GM19372 (cell line): ENCODE measurements at regions not wholly inside any gene's neighbourhood (a gene's known extent, or its start where the extent isn't known, plus 50 kb on each side); places are given as distances from the start of the nearest gene placed in this dataset.
"Not testable (repeated sequence)": the region's sequence is repeated elsewhere in the genome, so short reads cannot be mapped to it uniquely, and the experiment has no call there.

Experiments
- ATAC-seq: cut with Tn5 transposase; IDR thresholded peaks from one replicate; pipeline ENCODE4 v1.9.1; 2021; ENCODE audit warnings: mild to moderate bottlenecking, low read depth, moderate library complexity; ENCODE audit not compliant: unreplicated experiment

DNA sequence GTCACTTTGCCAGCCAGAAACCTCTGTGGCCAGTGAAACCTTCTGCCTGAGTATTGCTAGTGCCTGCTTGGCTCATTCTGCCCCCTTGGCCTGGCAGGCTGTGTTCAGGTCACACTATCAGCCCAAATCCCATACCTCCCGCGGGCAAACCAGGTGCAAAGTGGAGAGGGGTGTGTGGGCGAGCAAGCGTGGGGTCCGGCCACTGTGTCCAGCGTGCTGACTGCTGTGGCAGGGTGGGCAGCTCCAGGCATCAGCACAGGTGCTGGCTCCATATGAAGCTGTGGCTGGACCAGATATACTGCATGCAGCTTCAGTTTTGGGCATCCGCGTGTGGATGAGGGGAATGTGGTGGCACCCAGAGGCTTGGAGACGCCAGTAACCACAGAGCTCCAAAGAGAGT, 576.5 kb upstream of the EDIL3 start:
- no peak for ATAC-seq

DNA sequence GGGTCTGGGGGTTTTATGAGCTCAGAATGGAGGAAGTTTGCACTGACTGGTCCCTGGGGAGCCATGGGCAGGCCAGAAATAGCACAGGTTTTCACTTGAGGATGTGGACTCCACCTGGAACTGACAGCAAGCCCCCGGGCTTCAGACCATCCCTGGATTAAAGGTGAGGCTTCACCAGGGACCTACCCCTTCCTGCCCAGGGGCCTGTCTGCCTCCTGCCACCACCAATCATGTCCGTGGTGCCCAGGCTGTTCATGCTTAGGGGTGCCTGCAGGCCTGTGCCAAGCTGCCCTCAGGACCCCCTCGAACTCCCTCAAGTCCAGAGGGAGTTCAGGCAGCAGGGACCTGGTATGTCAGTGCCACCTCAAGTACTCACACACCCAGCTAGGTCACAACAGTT, 577.2 kb upstream of the EDIL3 start:
- ATAC-seq = no peak

DNA sequence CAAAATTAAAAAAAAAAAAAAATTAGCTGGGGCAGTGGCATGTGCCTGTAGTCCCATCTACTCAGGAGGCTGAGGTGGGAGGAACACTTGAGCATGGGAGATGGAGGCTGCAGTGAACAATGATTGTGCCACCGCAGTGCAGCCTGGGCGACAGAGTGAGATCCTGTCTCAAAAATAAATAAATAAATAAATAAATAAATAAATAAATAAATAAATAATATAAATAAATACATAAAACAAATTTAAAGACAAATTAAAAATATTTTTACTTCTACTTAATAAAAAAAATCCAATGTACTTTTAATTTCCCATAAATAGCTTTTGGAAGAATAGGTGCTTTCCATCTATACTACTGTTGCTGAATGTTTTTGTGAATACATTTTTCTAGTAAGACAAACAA, 598.4 kb upstream of the EDIL3 start:
- ATAC-seq = no peak

DNA sequence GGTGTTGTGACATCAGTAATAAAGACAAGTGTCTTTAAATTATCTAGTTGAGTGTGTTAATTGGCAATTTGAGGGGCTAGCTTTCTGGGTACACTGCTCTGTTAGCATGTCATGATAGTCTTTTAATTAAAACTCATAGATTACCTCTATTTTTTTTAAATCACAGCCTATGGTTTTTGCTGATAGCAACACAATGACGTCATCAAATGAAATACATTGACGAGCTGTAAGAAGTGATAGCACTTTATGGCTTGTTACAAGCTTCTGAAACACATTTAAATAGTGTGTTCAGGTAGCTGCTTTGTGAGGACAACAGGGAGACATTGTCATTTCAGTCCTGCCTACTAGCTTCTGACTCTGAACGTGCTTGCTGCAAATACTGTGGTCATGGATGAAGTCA, 600.5 kb upstream of the EDIL3 start:
- ATAC-seq = no peak

DNA sequence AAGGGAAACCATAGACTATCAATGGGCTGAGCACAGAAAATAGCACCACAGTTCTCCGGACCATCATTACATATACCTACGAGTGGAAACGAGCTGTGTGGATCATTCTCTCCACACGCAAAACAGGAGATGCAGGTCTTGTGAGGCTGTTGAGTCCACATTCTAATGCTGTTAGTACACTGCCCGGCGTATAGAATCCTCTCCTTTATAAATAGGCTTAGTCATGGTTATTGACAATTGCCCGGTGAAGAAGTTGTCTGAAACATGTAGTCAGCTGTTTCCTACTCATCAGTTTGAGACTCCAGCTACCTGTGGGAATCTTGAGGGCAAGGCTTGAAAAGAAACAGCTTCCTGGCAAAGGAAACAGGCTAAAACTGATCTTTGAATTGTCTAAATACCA, 602.0 kb upstream of the EDIL3 start:
- ATAC-seq = no peak

DNA sequence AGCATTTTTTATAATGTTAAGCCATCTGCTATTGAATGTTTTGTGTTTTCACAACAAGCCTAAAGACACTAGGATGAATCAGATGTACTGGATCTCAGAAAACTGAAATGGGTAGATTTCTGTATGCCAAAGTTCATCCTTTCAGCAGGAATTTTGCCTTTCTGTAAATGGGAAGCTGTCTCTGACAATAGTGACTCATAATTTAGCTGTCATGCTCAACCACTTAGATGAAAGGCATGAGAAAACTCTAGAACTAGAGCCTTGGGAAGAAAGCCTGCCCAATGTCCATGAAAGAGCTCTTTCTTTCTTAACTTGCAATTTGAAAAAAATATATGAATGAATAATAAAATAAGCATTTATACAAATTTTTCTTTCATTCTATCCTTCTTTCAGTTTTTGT, 616.0 kb upstream of the EDIL3 start:
- no peak for ATAC-seq

DNA sequence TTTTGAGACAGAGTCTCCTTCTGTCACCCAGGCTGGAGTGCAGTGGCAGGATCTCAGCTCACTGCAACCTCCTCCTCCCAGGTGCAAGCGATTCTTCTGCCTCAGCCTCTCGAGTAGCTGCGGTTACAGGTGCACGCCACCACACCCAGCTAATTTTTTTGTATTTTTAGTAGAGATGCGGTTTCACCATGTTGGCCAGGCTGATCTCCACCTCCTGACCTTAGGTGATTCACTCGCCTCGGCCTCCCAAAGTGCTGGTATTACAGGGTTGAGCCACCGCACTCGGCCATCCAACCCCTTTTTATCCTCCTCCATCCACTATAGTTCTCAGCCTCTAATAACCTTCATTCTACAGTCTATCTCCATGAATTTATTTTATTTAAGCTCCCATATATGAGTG, 617.3 kb upstream of the EDIL3 start:
- ATAC-seq = not testable (repeated sequence)

DNA sequence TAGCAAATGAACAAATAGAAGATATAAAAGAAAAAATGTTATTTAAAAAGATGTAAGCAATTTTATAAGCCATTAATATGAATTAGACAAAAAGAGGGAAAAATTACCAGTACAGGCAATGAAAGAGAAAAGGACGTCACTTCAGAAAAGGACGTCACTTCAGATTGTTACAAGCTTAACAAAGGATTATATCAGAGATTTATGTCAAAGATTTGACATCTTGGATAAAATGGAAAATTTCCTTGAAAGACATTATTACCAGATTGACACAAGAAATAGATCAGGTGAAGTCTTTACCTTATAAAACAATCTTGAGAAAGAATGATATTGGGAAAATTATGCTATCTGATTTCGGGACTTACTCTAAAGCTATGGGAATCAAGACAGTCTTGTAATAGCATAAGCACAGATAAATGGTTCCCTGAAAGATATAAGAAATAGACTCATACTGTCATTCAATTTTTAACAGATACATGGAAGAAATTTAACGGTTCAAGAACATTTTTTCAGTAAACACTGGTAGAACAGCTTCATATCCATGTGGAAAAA, 625.4 kb upstream of the EDIL3 start:
- ATAC-seq = no peak

DNA sequence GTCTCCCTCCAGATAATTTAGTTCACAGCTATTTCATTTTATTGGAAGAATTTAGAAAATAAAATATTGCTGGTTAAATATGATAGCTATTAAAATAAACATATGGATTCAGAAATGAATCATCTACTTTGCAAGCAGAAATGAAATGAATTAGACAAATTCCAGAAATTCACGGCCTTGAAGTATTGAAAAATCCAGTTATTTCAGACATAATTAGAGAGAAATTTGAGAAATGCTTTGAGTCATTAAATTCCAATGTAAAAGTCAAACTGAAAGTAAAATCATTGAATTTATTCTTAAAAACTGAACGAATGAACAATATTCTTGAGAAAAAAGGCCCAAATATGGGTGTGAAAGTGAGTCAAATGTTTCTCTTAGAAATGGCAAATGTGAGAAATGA, 632.6 kb upstream of the EDIL3 start:
- no peak for ATAC-seq

DNA sequence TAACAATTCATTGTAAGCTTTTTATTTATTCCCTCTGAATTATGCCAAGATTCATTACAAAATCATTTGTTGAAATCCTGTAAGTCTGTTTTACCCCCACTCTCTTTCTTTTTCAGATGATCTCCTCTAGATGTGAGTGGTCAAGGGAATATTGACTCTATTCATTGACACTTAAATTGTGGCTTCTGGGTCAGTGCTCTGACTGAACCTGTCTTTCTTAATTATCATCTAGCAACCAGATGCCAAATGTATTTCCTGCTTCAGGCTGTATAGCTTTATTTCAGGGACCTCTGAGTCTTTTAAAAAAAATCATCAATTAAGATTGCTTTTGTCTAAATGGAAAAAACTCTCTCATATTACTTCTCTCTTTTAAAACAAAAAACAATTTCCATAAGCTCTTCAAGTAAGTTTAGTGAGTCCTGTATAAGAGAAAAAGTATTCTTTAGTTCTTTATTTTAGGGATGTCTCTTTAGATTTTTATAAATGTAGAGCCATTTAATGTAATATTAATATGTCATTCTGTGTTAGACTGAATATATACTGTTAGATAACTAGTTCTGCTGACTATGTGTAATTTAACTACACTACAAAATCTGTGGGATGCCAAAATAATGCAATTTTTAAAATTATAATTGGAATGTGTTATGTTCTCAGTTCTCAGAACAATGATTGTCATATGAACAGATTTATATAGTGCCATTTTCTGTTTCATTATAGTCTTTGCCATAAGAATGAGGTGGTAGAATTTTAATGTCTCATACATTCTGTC, 645.8 kb upstream of the EDIL3 start:
- ATAC-seq = no peak

DNA sequence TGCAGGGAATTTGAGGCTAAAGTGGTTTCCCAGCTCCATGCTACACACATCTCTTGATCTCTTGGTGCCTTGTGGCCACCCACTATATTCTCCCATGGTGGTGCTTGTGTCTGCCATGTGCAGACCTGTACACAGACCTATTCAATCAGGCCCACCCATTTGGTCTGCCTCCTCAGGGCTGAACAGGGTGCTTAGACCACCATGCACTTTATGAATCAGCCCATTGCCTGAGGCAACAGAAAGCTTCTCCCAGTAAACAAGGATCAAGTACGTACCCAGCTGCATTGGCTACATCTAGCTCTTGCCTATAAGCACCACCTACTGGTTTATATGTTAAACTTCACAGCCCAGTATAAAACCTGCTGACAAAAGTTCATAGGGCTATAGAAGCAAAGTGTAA, 664.3 kb upstream of the EDIL3 start:
- ATAC-seq = no peak

DNA sequence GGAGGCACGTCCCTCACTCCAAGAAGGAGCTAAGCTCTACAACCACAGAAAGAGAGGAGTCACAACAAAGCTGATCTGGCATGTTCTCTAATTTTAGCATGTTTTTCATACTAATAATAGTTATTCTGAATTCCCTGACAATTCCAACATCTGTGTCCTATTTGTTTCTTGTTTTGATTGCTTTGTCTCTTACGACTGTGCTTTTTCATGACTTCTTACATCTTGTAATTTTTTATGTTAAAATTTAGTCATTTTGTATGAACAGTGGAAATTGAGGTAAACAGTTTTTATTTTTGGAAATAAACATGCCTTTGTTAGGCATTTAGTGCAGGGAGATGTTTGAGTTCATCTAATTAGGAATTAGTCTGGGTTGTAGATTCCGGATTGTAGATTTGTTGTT, 668.1 kb upstream of the EDIL3 start:
- no peak for ATAC-seq

DNA sequence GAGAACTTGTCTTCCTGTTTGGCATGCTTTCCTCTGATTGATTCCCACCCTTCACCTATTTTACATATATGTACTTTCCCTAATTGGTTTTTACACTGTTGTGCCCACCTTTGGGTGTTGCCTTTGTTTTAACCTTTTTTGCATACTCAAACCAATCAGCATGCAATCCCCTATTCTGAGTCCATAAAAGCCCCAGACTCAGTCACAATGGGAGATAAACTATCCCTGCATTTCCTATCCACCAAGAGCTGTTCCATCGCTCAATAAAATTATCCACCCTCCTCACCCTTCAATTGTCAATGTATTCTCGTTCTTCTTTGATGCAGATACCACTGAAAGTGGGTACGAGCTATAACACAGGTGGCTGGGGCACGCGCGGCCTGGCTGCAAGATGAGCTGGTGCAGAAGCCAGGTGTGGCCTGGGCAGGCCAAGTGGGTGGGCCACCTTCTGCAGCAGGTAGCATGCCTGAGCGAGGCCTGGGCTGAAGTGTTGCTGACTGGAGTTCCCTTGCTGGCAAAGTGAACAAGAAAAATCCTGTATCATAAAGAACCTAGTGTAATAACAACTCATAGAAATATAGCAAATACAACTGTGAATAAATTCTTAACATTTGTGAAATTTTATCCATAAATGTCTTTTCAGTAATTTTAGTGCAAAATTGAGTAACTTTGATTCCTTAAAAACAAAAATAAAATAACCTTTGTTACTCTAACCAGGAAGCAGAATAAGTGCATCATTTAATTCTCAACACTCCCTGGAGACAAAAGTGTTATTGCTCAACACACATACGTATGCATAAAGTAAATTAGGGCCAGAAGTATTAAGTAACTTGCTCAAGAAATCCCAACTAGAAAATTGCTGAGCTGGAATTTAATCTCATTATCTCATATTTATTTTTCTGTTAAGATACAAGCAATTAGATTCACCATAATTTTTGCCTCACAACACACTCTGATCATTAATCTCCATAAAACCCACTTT, 685.3 kb upstream of the EDIL3 start:
- ATAC-seq = no peak

DNA sequence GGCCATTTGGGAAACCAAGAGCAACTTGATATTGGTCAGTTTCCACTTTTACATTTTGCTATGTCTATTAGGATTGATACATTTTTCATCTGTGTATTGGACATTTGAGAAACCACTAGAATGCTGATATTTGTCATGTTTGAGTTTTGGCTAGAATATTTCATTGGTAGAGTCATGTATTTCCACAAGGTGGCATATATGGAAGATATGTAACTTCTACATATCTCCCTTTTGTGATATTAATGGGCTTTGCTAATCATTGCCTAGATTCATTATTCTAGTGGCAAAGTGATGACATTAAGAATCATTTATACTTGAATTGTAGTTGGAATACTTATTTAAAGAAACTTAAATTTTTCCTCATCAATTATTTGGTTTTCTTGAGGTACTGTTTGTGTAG, 692.9 kb upstream of the EDIL3 start:
- ATAC-seq = no peak

DNA sequence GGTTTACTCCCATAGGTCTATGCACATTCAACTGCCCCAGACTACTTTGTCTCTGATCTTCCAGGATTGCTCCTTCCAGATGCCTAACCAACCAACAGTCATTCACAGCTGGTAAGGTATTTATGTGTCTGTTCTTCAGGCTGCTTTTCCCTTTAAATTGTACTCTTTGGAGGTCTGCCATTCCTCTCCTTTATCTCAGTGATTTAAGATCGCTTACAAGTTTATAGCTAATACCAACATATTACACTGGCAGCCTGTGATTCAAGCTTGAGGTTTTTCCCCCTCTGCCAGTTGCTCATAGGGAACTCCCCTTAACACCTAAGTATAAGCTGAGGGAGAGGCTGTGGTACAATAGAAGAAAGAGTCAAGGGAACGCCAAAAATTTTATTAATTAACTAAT, 711.7 kb upstream of the EDIL3 start:
- no peak for ATAC-seq

DNA sequence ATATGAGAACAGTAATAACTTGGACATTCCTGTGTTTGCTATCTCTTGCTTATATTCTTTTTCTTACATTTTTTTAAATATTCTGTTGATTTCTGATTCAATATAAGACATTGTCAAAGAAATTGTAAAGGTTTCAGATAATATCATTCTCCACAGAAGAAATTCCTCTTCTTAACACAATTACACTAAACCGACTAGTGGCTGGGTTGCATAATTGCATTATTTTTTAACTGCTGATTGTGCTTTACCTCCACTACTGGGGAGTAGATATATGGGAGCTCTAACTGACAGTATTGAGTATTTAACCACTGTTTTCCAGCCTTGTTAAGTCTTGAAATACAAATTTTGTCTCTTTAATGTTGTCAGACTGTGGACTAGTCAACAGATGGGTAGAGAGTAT, 723.8 kb upstream of the EDIL3 start:
- no peak for ATAC-seq

DNA sequence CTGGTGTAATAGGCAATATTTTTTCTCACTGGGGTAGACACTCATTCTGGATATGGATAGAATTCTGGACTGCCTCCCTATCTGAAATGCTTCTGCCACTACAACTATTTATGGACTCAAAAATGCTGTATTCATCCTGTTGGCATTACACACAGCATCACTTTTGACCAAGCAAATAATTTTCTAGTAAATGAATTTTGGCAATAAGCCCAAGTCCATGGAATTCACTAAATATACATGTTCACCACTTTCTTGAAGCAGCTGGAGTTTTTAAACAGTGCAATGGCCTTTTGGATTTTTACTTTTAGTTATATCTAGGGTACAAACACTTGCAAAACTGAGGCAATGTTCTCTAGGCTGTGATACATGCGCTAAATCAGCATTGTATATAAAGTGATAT, 724.9 kb upstream of the EDIL3 start:
- no peak for ATAC-seq

DNA sequence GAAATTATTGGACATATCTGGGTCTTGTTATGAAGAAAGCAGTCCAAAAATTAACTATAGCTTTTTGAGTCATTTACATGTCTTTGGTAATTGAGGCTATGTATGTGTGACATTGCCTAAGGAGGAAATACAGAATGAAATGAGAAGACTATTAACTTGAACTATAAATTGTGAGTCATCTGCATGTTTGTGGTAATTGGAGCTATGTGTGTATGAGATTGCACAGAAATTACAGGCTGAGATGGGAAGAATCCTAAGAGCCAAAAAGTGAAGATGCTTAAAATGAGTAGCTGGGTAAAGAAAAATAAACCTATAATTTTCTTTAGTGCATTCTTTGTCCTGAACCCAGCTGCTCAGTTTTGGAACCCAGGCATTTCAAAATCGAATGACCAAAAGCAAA, 747.6 kb upstream of the EDIL3 start:
- no peak for ATAC-seq

DNA sequence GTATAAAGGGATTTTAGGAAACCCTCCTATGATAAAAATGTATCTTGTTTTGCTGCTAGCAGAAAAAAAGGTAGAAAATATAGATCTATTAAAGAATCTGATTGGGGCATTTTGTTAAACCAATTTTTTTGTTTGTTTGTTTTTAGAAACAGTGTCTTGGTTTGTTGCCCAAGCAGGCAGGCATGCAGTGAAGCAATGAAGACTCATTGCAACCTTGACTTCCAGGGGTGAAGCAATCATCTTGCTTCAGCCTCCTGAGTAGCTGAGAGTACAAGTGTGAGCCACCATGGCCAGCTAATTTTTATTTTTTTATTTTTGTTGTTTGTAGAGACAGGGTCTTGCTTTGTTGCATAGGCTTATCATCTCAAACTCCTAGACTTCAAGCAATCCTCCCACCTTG, 755.8 kb upstream of the EDIL3 start:
- ATAC-seq = no peak

DNA sequence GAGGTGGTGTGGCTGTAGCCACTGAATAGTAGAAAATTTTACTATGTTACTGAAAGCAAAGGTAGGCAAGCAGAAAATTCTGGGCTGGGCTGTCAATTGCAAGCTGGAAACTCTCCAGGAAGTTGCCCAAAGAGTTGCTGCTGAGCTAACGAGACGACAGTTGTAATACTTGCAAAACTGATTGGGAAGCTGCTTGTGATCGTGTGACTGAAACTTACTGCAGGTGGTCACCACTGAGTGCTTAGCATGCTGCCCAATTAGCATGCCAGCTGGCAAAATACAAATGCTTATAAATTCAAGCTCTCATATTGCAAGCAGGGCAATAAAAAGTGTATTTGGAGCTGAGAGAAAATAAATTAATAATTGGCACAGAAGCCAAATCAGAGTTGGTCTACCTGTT, 758.5 kb upstream of the EDIL3 start:
- no peak for ATAC-seq

DNA sequence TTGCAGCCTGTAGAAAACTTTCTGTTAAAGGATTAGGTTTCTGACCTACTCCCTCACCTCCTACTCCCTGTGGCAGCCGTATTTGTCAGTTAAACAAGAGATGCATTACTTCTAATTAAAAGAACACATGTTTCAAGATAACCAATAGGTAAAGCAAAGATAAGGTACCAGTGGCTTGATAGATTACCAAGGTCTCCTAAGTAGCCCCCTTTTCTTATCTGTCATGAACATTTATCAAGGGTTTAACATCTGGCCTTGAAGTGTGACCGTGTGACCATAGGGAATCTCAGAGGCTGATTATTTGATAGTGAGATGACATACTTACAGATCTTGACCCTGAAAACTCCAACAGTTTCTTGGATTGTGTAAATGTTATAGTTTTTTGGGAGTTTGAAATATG, 764.0 kb upstream of the EDIL3 start:
- no peak for ATAC-seq

DNA sequence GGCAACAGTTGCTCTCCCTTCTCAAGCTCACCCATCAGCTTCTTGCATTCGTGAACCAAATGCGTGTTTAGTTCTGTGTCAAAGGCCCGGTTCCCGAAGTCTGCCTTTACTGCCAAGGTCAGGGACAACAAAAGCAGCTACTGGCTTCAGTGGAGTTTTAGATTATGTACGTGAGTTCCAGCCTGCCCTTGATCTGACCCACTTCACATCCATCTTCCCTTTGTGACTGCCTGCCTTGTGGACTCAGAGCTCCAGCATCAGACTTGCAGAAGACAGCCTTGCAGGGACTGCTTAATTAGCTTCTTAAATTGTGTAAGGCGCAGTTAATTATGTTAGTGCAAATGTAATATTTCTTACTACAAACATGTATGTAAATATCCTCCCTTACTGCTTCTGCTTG, 774.7 kb upstream of the EDIL3 start:
- ATAC-seq = no peak
